ENCODE measurements at regions not wholly inside any gene's neighbourhood (a gene's known extent, or its start where the extent isn't known, plus 50 kb on each side); places are given as distances from the start of the nearest gene placed in this dataset.

- TF ChIP-seq POLR2AphosphoS5 (IDR thresholded peaks at IDR 0.05; ENCODE audit: low read depth, low read length) = no peak
- no peak for TF ChIP-seq POLR2A (IDR thresholded peaks at IDR 0.05; ENCODE audit: low read depth, low read length)
- TF ChIP-seq TAF1 (IDR thresholded peaks at IDR 0.05; ENCODE audit: low read depth, low read length) = no peak
- TF ChIP-seq SPI1 (IDR thresholded peaks at IDR 0.05; ENCODE audit: low read depth, low read length) = no peak
- TF ChIP-seq PAX5 (IDR thresholded peaks at IDR 0.05; ENCODE audit: insufficient read depth, low read length, severe bottlenecking) = no peak
- no peak for TF ChIP-seq POU2F2 (IDR thresholded peaks at IDR 0.05; ENCODE audit: low read depth, low read length)
These were observed 192.1 kb upstream of the MKI67 start for GRCh38 chr10:128318366-128318765.

Measured in GM12891 (cell line).